Suprapubic skin (tissue), 4 donors: ENCODE measurements at regions not wholly inside any gene's neighbourhood (a gene's known extent, or its start where the extent isn't known, plus 50 kb on each side); places are given as distances from the start of the nearest gene placed in this dataset.

Experiments
- DNase-seq, 2 donors: peaks; one replicate each; pipeline ENCODE4 v3.0.0-alpha.2; 2019; ENCODE audit warnings: low spot score in 2 of 2
- H3K27ac ChIP-seq: fragments of 200-600 bp; sonication (generic); one replicate; pipeline ENCODE4 v1.5.1; 2019
- H3K27me3 ChIP-seq: fragments of 200-600 bp; sonication (generic); one replicate; pipeline ENCODE4 v1.5.1; 2019
- H3K36me3 ChIP-seq: fragments of 200-600 bp; sonication (generic); one replicate; pipeline ENCODE4 v1.5.1; 2019
- H3K4me1 ChIP-seq: fragments of 200-600 bp; sonication (generic); one replicate; pipeline ENCODE4 v1.5.1; 2019
- H3K4me3 ChIP-seq: fragments of 200-600 bp; sonication (generic); one replicate; pipeline ENCODE4 v1.5.1; 2019; ENCODE audit warnings: mild to moderate bottlenecking
- H3K9me3 ChIP-seq: fragments of 200-600 bp; sonication (generic); one replicate; pipeline ENCODE4 v1.5.1; 2019
- EP300 ChIP-seq: sonication (generic); formaldehyde crosslinking; IDR thresholded peaks from one replicate; pipeline ENCODE4 v1.6.1; 2017; ENCODE audit warnings: antibody characterized with exemption
- POLR2A ChIP-seq, 2 donors: fragments of 450-650 bp; IDR thresholded peaks; one replicate each; pipeline ENCODE4 v1.6.1; 2017; ENCODE audit warnings: antibody characterized with exemption in 2 of 2, mild to moderate bottlenecking in 2 of 2, moderate library complexity in 2 of 2
- POLR2AphosphoS5 ChIP-seq, 3 donors: sonication (generic); formaldehyde crosslinking; IDR thresholded peaks; one replicate each; pipeline ENCODE4 v1.6.1; 2017; ENCODE audit warnings: antibody characterized with exemption in 3 of 3
- WGBS: methylation state at CpG from one replicate; pipeline ENCODE4 v1.1.5; 2018; 5-methylcytosine and 5-hydroxymethylcytosine counted together
- TF ChIP-seq, protein P1 (sequence below), 2 donors: fragments of 200-600 bp in 1 of 2; fragments of 450-650 bp in 1 of 2; sonication (generic) in 1 of 2; IDR thresholded peaks; one replicate each; pipeline ENCODE4 v1.5.1; 2016 to 2019; ENCODE audit warnings: antibody characterized with exemption in 2 of 2, mild to moderate bottlenecking in 1 of 2, moderate library complexity in 1 of 2

DNA sequence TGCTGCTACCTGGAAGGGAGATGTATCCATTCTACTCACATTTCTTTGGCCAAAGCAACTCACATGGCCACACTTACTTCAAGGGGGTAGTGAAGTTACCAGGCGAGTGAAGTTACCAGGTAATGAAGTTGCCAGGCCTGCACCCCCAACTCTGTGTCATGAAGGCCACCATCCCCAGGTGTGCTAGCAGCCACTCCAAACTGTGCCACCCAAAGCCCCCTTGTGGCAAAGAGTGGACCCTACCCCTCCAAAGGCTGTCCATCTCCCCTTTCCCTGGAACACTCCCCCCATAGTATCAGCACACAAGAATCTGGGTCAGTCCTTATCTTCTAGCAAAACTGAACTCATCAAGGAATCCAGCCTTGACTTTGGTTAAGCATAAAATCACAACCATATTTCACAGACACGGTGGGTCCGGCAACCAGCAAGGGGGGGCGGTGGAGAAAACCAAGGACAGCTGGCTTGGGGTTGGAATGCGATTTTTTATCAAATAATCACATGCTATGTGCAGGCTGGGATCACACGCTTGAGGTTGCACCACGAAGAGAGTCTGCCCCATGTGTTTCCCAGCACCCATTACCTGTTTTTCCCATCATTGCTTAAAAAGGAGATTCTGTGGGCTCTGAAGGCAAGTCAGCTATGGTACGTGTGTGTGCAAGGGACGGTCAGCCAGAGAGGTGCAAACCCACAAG is 60.9 kb downstream of the ZFP36L2 start:
- Histone ChIP-seq H3K4me1 (peaks cover 41% of the 10 kb centered on the region), H3K36me3 (no peaks in the 10 kb centered on the region), H3K4me3 (no peak overlapping the region), H3K27ac (no peak overlapping the region), H3K9me3 (no peaks in the 10 kb centered on the region), H3K27me3 (no peaks in the 10 kb centered on the region)
- DNase-seq = no peak
- no peak for TF ChIP-seq POLR2AphosphoS5 (IDR thresholded peaks at IDR 0.05)
- TF ChIP-seq, protein P1, sequence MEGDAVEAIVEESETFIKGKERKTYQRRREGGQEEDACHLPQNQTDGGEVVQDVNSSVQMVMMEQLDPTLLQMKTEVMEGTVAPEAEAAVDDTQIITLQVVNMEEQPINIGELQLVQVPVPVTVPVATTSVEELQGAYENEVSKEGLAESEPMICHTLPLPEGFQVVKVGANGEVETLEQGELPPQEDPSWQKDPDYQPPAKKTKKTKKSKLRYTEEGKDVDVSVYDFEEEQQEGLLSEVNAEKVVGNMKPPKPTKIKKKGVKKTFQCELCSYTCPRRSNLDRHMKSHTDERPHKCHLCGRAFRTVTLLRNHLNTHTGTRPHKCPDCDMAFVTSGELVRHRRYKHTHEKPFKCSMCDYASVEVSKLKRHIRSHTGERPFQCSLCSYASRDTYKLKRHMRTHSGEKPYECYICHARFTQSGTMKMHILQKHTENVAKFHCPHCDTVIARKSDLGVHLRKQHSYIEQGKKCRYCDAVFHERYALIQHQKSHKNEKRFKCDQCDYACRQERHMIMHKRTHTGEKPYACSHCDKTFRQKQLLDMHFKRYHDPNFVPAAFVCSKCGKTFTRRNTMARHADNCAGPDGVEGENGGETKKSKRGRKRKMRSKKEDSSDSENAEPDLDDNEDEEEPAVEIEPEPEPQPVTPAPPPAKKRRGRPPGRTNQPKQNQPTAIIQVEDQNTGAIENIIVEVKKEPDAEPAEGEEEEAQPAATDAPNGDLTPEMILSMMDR (IDR thresholded peaks at IDR 0.05) = no peak
- no peak for TF ChIP-seq EP300
- 92% methylated on average over 9 of the region's 9 CpGs for WGBS

DNA sequence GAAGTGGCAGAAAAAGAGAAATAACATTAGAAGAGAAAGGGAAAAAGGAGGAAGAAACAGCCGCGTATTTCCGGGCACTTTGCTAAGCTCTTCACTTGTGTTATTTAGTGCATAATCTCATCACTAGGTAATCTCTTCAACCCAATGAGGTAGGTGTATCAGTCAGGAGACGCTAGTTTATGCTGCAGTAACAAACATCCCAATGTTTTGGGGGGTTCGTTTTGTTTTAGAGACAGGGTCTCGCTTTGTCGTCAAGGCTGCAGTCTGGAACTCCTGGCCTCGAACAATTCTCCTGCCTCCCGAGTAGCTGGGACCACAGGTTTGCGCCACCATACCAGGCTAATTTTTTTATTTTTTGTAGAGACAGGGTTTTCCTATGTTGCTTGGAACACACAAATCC is 61.7 kb downstream of the ZFP36L2 start:
- 95% methylated on average over 10 of the region's 10 CpGs for WGBS
- DNase-seq = no peak
- peaks cover 41% of the 10 kb centered on the region for H3K4me1 ChIP-seq
- no peaks in the 10 kb centered on the region for H3K9me3 ChIP-seq
- no peaks in the 10 kb centered on the region for H3K27me3 ChIP-seq
- H3K4me3 ChIP-seq = no peak overlapping the region
- no peak overlapping the region for H3K27ac ChIP-seq
- H3K36me3 ChIP-seq = no peaks in the 10 kb centered on the region
- TF ChIP-seq POLR2AphosphoS5 (IDR thresholded peaks at IDR 0.05) (no peak), EP300 (no peak), POLR2A (IDR thresholded peaks at IDR 0.05) (no peak)
- TF ChIP-seq, protein P1 (IDR thresholded peaks at IDR 0.05) = no peak

DNA sequence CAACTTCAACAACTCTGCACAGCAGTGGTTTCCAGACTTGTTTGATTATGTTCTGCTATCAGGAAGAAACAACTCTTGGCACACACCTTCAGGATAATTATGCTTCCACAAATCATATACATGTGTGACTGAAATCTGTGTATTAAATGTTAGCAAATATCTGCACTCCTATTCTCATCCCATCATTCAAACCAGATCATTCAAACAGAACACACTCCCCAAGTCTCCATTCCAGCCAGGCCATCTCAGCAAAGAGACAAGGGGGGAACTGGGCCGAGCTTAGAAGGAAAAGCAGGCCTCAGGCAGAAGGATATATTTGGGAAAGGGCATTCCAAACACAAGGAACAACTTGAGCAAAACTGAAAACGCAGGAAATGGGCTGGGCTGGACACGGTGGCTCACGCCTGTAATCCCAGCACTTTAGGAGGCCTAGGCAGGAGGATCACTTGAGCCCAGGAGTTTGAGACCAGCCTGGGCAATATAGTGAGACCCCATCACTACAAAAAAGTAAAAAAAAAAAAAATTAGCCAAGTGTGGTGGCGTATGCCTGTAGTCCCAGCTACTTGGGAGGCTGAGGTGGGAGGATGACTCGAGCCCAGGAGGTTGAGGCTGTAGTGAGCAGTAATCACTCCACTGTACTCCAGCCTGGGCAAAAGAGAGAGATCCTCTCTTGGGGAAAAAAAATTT is 62.7 kb downstream of the ZFP36L2 start:
- 63% methylated on average over 6 of the region's 6 CpGs for WGBS
- Histone ChIP-seq H3K9me3 (no peaks in the 10 kb centered on the region), H3K4me1 (peaks cover 43% of the 10 kb centered on the region), H3K36me3 (no peaks in the 10 kb centered on the region), H3K27ac (no peak overlapping the region), H3K27me3 (no peaks in the 10 kb centered on the region), H3K4me3 (no peak overlapping the region)
- TF ChIP-seq EP300 (no peak), POLR2A (IDR thresholded peaks at IDR 0.05) (no peak)
- no peak for DNase-seq

DNA sequence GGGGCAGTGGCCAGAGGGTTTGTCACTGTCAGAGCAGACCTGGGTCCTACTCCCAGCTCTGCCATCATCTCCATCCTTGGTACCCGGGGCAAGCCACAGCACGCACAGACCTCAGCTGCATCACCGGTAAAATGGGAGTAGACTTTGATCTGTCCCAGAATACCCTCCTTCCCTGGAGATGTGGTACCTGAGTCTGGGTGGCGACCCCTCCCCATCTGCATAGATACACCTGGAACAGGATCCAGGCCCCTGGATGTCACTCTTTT is 64.0 kb downstream of the ZFP36L2 start:
- Histone ChIP-seq H3K36me3 (no peaks in the 10 kb centered on the region), H3K9me3 (no peaks in the 10 kb centered on the region), H3K4me1 (peaks cover 46% of the 10 kb centered on the region), H3K27ac (no peak overlapping the region), H3K4me3 (no peak overlapping the region), H3K27me3 (no peaks in the 10 kb centered on the region)
- WGBS = 90% methylated on average over 4 of the region's 4 CpGs
- TF ChIP-seq POLR2AphosphoS5 (IDR thresholded peaks at IDR 0.05) (no peak), EP300 (no peak), POLR2A (IDR thresholded peaks at IDR 0.05) (no peak)
- TF ChIP-seq, protein P1 (IDR thresholded peaks at IDR 0.05) = no peak
- DNase-seq = no peak

DNA sequence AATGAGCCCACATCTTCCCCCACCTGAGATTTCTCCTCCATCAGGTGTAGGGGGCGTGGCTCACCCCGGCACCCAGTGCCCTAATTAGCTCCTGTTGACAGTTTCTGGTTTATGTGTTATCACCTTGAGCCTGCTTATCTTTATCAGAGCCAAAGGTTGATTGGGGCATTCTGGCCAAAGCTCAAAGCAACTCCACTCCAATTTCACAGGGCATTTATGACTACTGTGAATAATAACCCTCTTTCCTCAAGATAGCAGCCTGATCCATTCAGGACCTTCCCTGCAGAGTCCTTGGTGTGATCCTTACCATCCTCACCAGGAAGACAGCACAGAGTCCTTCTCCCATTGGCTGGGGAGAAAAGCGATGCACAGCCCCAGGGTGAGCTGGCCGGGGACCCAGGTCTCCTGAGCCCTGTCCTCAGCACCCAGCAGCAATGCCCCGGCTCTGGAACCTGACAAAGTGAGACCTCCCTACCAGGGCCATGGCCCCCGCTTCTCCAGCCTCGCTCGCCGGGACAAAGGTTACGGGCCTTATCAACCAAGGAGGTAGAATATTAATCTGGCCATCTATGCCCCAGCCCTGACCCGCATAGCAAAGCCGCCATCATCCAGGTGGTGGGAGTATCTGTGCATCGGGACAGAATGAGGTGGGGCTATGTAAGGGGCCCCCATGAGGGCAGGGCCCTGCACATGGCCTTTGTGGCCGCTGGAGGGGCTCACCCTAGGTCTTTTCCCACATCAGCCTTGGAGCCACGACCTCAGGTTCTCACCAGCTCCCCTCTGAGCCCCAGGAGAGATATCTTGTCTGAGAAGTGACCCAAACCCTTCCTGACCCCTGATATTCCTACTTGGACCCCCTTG is 64.5 kb downstream of the ZFP36L2 start:
- H3K9me3 ChIP-seq = no peaks in the 10 kb centered on the region
- no peaks in the 10 kb centered on the region for H3K27me3 ChIP-seq
- no peak for DNase-seq
- TF ChIP-seq POLR2AphosphoS5 (IDR thresholded peaks at IDR 0.05) = no peak
- TF ChIP-seq, protein P1 (IDR thresholded peaks at IDR 0.05) = no peak
- TF ChIP-seq EP300 = no peak
- no peak for TF ChIP-seq POLR2A (IDR thresholded peaks at IDR 0.05)
- H3K36me3 ChIP-seq = no peaks in the 10 kb centered on the region
- WGBS = 82% methylated on average over 9 of the region's 15 CpGs
- H3K4me1 ChIP-seq = peaks cover 51% of the 10 kb centered on the region
- no peak overlapping the region for H3K4me3 ChIP-seq
- peak overlapping the region; percentile 16 for H3K27ac ChIP-seq
